HEK293 (cell line): ENCODE measurements at regions not wholly inside any gene's neighbourhood (a gene's known extent, or its start where the extent isn't known, plus 50 kb on each side); places are given as distances from the start of the nearest gene placed in this dataset.

Experiments
- YY1 ChIP-seq: fragments of 450-650 bp; formaldehyde crosslinking; IDR thresholded peaks from 2 replicates; pipeline ENCODE4 v1.5.1; 2018; ENCODE audit warnings: missing biosample characterization, missing genetic modification characterization
- ZNF169 ChIP-seq: fragments of 450-650 bp; formaldehyde crosslinking; IDR thresholded peaks from 2 replicates; pipeline ENCODE4 v1.5.1; 2016; ENCODE audit warnings: missing biosample characterization, missing genetic modification characterization
- ZNF202 ChIP-seq: fragments of 450-650 bp; formaldehyde crosslinking; IDR thresholded peaks from 2 replicates; pipeline ENCODE4 v1.5.1; 2016; ENCODE audit warnings: missing biosample characterization, missing genetic modification characterization, borderline replicate concordance
- ZNF26 ChIP-seq: fragments of 450-650 bp; formaldehyde crosslinking; IDR thresholded peaks from 2 replicates; pipeline ENCODE4 v1.5.1; 2016; ENCODE audit warnings: missing biosample characterization, missing genetic modification characterization
- ZNF521 ChIP-seq: fragments of 450-650 bp; formaldehyde crosslinking; IDR thresholded peaks from 2 replicates; pipeline ENCODE4 v1.5.1; 2017; ENCODE audit warnings: missing biosample characterization, mild to moderate bottlenecking, missing genetic modification characterization

DNA sequence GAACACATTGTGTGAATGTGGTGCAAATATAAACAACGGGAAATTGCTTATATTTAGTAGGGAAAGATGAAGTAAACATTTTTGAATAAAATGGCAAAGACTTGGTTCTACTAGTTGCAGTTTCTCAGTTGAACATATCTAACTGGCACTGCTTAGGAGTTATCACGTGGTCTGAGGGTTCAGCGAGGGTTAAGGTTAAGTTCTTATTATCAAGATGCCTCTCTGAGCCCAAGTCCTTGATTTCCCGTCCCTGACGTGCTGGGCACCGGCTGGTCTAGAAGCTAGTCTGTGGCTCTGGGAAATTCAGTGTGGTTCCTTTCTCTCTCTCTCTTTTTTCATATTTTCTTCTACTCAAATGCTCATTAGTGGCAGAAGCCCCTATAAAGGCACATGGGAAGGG lies 81.6 kb upstream of the PITX1 start:
- TF ChIP-seq ZNF169 (tag by site-specific recombination) (no peak), ZNF202 (no peak), ZNF26 (no peak), ZNF521 (tag by site-specific recombination) (no peak), YY1 (no peak)
